ENCODE measurements at regions not wholly inside any gene's neighbourhood (a gene's known extent, or its start where the extent isn't known, plus 50 kb on each side); places are given as distances from the start of the nearest gene placed in this dataset.

DNA sequence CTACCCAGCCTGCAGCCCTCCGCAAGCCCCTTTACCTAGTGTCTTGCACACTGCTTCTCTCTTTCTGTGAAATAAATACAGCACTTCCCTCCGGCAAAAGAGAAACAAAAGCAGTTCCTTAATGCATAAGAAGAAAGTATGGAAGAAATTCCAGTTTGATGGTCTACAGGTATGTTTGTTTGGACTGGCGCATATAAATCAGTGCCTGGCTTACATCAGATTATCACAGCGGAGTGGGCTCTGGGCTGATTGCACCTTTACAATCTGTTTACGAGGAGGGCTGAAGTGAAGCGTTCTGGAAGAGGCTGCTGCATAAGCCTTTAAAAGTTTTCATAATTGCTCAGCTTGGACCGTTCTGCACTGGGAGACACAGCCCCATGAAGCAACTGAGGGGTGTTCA is 153.5 kb upstream of the FOXF1 start:
- DNase-seq = no peak

- no peak for DNase-seq
Measured at GRCh38 chr16:86357303-86357702, 153.0 kb upstream of the FOXF1 start.

GRCh38 chr16:86357950-86358349 is 152.4 kb upstream of the FOXF1 start:
- no peak for DNase-seq

GRCh38 chr16:86359571-86359970 is 150.8 kb upstream of the FOXF1 start:
- no peak for DNase-seq

DNA sequence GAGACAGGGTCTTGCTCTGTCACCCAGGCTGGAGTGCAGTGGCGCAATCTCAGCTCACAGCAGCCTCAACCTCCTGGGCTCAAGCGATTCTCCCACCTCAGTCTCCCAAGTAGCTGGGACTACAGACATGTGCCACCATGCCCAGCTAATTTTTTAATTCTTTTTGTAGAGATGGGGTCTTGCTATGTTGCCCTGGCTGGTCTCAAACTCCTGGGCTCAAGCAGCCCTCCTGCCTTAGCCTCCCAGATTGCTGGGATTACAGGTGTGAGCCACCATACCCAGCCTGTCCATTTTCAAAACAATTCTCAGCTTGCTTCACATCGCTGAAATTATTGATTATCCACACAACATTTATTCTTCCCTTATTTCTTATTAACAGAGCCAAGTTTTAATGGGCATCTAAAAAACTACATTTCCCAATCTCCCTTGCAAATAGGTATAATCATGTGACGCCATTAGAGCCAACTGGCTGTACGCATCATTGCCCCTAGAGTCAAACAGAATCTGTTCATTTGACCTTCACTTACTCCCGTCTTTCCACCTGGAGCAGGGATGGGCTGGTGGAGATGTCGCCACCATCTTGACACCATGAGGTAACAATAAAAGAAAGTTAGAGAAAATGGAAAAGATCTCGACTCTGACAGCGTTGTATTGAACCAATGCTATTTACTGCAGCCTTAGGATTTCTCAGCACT is 148.0 kb upstream of the FOXF1 start:
- no peak for DNase-seq

DNA sequence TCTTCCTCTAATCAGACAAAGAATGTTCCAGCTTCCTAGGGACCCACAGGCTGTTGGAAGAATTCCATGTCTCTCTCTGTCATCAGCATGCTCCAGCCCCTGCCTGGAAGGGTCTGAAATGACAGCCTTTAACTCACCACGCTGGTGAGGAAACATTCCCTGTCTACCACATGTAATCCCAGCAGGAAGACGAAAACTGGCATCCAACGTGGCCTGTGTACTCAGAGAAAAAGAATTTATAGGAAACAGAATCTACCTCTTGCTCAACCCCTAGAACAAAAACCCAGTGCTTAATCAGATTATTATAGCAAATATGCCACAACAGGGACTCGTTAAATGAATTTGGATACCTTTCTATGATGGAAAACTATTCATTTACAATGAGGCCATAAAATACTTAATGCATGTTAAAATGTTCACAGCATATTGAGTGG is 147.3 kb upstream of the FOXF1 start:
- no peak for DNase-seq

- no peak for DNase-seq
Measured at GRCh38 chr16:86363836-86364618, 146.3 kb upstream of the FOXF1 start.

GRCh38 chr16:86364653-86365380 is 145.5 kb upstream of the FOXF1 start:
- no peak for DNase-seq

GRCh38 chr16:86365513-86366273 is 144.6 kb upstream of the FOXF1 start:
- no peak for DNase-seq

DNA sequence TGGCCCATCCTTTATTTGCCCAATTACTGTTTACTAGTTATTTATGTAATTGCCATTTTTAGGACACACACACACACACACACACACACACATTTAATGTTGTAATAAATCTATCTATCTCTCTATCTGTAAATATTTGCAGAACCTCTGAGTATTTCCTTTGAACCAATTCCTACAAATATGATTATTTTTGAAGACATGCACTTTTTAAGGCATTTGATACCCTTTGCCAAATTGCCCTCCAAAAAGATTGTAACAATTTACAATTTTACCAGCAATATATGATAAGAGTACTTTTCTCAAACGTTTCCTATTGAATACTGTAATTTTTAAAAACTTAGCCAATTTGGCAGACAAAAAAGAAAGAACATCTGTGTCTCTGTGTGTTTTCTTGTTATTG is 143.8 kb upstream of the FOXF1 start:
- no peak for DNase-seq

DNA sequence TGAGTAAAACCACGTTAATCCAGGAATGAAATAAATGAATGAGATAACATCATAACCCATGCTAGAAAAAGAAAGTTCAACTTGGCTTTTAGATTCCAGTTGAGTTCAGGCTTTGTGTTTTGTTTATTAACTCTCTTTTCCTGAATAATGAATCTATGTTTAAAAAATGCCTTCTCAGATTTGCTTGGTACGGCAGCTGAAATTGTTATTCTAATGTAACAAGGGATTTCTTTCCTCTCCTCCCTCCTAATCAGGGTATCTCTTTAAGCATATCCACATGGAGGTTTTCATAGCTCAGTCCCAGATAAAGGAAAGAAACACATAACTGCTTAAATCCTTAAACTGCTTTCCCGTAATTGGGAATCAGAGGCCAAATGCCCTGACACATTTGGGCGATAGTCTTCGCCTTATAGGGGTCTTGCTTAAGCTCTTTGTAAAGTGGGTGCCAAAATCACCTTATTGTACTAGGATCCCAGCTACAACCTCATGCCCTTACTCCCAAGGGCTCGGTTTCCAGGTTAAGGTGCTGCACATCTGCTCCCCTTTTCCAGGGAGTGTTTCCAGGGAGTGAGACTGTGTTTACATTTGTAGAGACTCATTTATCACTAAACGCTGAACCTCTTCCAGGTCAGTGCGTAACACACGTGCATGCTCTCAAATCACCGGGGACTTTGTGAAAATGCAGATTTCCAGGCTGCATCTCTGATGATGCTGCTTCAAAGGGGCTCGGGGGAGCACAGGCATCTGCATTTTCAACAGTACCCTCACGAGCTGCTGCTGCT is 142.8 kb upstream of the FOXF1 start:
- no peak for DNase-seq

GRCh38 chr16:86368261-86368660 is 142.1 kb upstream of the FOXF1 start:
- DNase-seq = no peak

DNA sequence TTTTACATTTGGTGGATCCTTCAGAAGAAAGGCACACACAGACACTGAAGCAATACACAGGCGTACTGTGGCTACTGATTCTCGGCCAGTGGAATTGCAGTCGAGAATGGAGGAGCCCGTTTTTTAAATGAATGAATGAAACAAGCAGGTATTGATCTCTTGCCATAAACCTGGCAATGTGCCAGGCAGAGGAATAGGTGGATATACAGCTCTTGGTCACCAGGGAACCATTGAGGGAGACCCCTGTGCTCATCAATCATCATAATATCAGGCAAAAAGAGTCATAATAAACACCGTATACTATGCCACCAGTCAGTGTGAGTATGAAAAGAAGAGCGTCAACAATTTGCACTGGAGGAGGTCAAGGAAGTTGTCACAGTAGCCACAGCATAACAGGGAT is 140.3 kb upstream of the FOXF1 start:
- no peak for DNase-seq

GRCh38 chr16:86371083-86371803 is 139.1 kb upstream of the FOXF1 start:
- DNase-seq = no peak

DNA sequence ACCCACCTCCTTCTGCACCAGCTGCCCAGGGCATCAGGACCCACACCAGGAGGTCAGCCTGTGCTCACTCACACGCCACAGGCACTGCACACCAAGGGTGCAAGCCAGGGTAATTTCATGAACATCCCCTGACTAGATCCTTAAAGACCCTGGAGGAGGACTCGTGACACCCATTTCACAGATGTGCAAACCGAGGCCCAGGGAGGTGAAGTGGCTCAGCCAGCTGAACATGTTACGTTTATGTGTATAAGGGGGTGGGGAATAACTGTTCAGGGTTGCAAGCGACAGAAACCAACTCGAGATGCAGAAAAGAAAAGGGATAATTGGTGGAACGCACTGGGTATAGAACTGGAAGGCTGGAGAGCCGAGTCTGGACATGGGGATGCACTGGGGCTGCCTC is 138.1 kb upstream of the FOXF1 start:
- no peak for DNase-seq

- DNase-seq = no peak
Measured at GRCh38 chr16:86373276-86373901, 136.9 kb upstream of the FOXF1 start.

GRCh38 chr16:86374603-86375130 is 135.7 kb upstream of the FOXF1 start:
- no peak for DNase-seq

DNA sequence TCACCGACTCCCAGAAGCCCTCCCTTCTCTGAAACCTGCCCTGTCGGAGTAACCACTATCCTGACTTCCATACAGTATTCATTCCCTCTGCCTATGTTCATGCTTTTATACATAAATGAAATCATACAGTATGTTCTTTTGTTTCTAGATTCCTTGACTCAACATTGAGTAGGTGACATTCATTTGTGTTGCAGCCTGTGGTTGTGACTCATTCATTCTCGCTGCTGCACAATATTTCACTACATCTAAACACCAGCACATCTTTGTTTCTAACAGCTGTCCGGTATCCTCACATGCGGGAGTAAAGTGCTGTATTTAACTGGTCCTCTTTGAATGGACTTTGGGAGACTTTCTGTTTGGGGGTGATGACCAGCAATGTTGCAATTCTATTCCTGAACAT is 135.0 kb upstream of the FOXF1 start:
- DNase-seq = no peak

DNA sequence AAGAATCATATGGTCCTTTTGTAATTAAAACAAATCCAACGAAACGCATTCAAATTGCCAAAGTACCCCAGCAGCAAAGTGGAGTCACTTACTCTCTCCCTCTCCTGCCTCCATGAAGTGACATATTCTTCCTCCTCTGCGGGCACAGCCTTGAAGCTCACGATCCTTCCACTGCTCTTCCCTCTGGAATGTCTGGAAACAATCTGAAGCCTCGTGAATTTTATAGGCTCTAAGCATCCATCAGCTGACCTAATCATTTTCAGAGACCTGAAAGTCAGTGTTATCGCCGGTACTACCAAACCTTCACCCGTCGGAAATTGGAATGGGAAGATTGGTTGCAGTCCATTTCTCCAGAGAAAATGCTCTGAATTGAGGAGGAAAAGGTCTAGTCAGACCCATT is 134.5 kb upstream of the FOXF1 start:
- DNase-seq = no peak

DNA sequence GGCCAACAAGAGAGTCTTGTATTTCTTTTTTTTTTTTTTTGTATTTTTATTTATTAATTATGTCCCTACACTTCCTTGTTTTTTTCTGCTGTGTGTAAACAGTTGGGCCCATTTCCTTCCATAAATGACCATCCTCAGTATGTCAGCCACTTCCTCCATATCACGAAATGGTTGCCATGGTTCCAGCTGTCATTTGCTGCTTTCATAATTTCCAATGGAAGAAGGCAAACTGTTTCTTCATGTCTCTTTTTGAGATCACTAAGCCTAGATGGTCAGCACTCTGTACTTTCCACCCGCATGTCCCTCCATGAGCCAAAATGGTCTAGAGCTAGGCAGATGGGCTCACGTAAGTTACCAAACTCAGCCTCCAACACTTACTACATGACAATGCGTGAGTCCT is 133.5 kb upstream of the FOXF1 start:
- no peak for DNase-seq
